GM12878 (cell line): ENCODE measurements at regions not wholly inside any gene's neighbourhood (a gene's known extent, or its start where the extent isn't known, plus 50 kb on each side); places are given as distances from the start of the nearest gene placed in this dataset.

ENCODE experiments used
- ATAC-seq: fragments of 200-7000 bp; cut with Tn5 transposase; 3 replicates; pipeline ENCODE4 v1.9.1; 2020; ENCODE audit warnings: mild to moderate bottlenecking, moderate library complexity
- BruUV-seq: library from RNA; stranded (reverse); fragments of 400-500 nt; replicated peaks from 2 replicates; lab custom pipeline; 2021; lab: Mats Ljungman, UMichigan
- CTCF ChIA-PET: fragments of 300-600 bp; sonication (Branson Sonifier 250); formaldehyde crosslinking; extraction: SDS; loops from one replicate; lab custom pipeline; 2021; ENCODE audit warnings: inconsistent platforms; lab: Yijun Ruan, JAX
- POLR2A ChIA-PET: fragments of 350-600 bp; formaldehyde crosslinking; extraction: SDS; loops from one replicate; lab custom pipeline; 2021; ENCODE audit warnings: inconsistent platforms; lab: Charles Lee
- RAD21 ChIA-PET: fragments of 300-600 bp; sonication (Branson Sonifier 250); formaldehyde crosslinking; loops from one replicate; lab custom pipeline; 2023; ENCODE audit warnings: antibody characterized with exemption; ENCODE audit not compliant: unreplicated experiment; lab: Charles Lee
- SMC1A ChIA-PET: fragments of 300-600 bp; sonication (Branson Sonifier 250); formaldehyde crosslinking; loops from one replicate; lab custom pipeline; 2023; ENCODE audit not compliant: unreplicated experiment, uncharacterized antibody; lab: Charles Lee
- DNase-seq: peaks from one replicate; pipeline ENCODE4 v3.0.0-alpha.2; 2011; ENCODE audit warnings: low read depth, low spot score
- FAIRE-seq: peaks from 3 replicates; lab custom pipeline; 2011; peaks lifted over from hg19 to GRCh38; lab: Jason Lieb, UNC
- H2AFZ ChIP-seq: 2 replicates; pipeline ENCODE4 v1.6.0; 2011; ENCODE audit warnings: low read depth, low read length, control low read depth; ENCODE audit not compliant: control insufficient read depth
- H3K27ac ChIP-seq: 2 replicates; pipeline ENCODE4 v1.5.1; 2011; ENCODE audit warnings: control low read depth; ENCODE audit not compliant: control insufficient read depth, insufficient read depth
- H3K27me3 ChIP-seq, 2 experiments: replicated peaks in 1 of 2; 2 replicates each; pipeline versions ENCODE4 v1.6.0 to v1.6.1; 2011; ENCODE audit warnings: low read length in 1 of 2; ENCODE audit not compliant: control insufficient read depth in 2 of 2, insufficient read depth in 2 of 2
- H3K36me3 ChIP-seq, 2 experiments: 2 replicates each; pipeline ENCODE4 v1.5.1; 2011; ENCODE audit warnings: low read length in 1 of 2; ENCODE audit not compliant: control insufficient read depth in 2 of 2, insufficient read depth in 2 of 2
- H3K4me1 ChIP-seq: 2 replicates; pipeline ENCODE4 v1.6.1; 2011; ENCODE audit warnings: mild to moderate bottlenecking, low read length, moderate library complexity, mixed read lengths; ENCODE audit not compliant: control insufficient read depth, insufficient read depth
- H3K4me2 ChIP-seq: 2 replicates; pipeline ENCODE4 v1.6.0; 2011; ENCODE audit warnings: control low read depth; ENCODE audit not compliant: control insufficient read depth, insufficient read depth
- H3K4me3 ChIP-seq: fragments of 200-600 bp; sonication (generic); 2 replicates; pipeline ENCODE4 v1.5.1; 2016
- H3K79me2 ChIP-seq: 2 replicates; pipeline ENCODE4 v1.6.0; 2011; ENCODE audit warnings: low read length; ENCODE audit not compliant: control insufficient read depth, insufficient read depth
- H3K9ac ChIP-seq: 2 replicates; pipeline ENCODE4 v1.8.0; 2011; ENCODE audit warnings: low read length, control low read depth, mixed read lengths; ENCODE audit not compliant: control insufficient read depth, insufficient read depth
- H3K9me3 ChIP-seq: replicated peaks from 3 replicates; pipeline ENCODE4 v1.5.1; 2011; ENCODE audit warnings: mild to moderate bottlenecking, low read length; ENCODE audit not compliant: control insufficient read depth, insufficient read depth
- H4K20me1 ChIP-seq: 2 replicates; pipeline ENCODE4 v1.6.0; 2011; ENCODE audit not compliant: control insufficient read depth, insufficient read depth
- JUND ChIP-seq: IDR thresholded peaks from 2 replicates; pipeline ENCODE4 v1.6.1; 2012; ENCODE audit warnings: low read depth, mild to moderate bottlenecking, low read length, improper control_type of control experiment, moderate library complexity
- NR2F1 ChIP-seq: fragments of 450-650 bp; conservative IDR thresholded peaks from 2 replicates; pipeline ENCODE4 v1.6.1; 2017; ENCODE audit warnings: mild to moderate bottlenecking
- SMAD1 ChIP-seq: fragments of 450-650 bp; IDR thresholded peaks from 2 replicates; pipeline ENCODE4 v1.6.1; 2018; ENCODE audit warnings: mild to moderate bottlenecking, low read depth; ENCODE audit not compliant: partially characterized antibody
- TCF12 ChIP-seq: IDR thresholded peaks from 2 replicates; pipeline ENCODE4 v1.6.1; 2011; ENCODE audit warnings: low read depth, mild to moderate bottlenecking, low read length
- TCF3 ChIP-seq: IDR thresholded peaks from 2 replicates; pipeline ENCODE4 v1.6.1; 2012; ENCODE audit warnings: low read depth, mild to moderate bottlenecking, low read length, borderline replicate concordance; ENCODE audit not compliant: insufficient read depth
- YBX1 ChIP-seq: fragments of 450-650 bp; IDR thresholded peaks from 2 replicates; pipeline ENCODE4 v1.6.1; 2016; ENCODE audit warnings: antibody characterized with exemption
- WGBS: methylation state at CpG from one replicate; pipeline ENCODE4 v1.1.6; 2016; ENCODE audit warnings: low lambda C conversion rate; ENCODE audit not compliant: insufficient replicate concordance, insufficient coverage; ENCODE audit errors: missing lambda C conversion rate; 5-methylcytosine and 5-hydroxymethylcytosine counted together
- in situ Hi-C: fragments of 300-500 bp; cut with MboI; formaldehyde crosslinking; loops from 9 replicates; pipeline ENCODE4 v1.14.3; 2018; ENCODE audit warnings: mixed read lengths
- intact Hi-C: fragments of 100-400 bp; cut with micrococcal nuclease; formaldehyde crosslinking; loops from one replicate; pipeline ENCODE4 v1.14.2; 2022; ENCODE audit not compliant: unreplicated experiment
- TF ChIP-seq, protein P1 (sequence below): fragments of 450-650 bp; IDR thresholded peaks from 2 replicates; pipeline ENCODE4 v1.6.1; 2016; ENCODE audit warnings: mild to moderate bottlenecking
- TF ChIP-seq, protein P2 (sequence below): fragments of 450-650 bp; IDR thresholded peaks from 2 replicates; pipeline ENCODE4 v1.6.1; 2017; ENCODE audit warnings: antibody characterized with exemption, mild to moderate bottlenecking, moderate library complexity
- TF ChIP-seq, protein P3 (sequence below): fragments of 450-650 bp; IDR thresholded peaks from 2 replicates; pipeline ENCODE4 v1.6.1; 2016; ENCODE audit warnings: mild to moderate bottlenecking
- TF ChIP-seq, protein P4 (sequence below): fragments of 450-650 bp; IDR thresholded peaks from 2 replicates; pipeline ENCODE4 v1.6.1; 2014; ENCODE audit warnings: mild to moderate bottlenecking

DNA sequence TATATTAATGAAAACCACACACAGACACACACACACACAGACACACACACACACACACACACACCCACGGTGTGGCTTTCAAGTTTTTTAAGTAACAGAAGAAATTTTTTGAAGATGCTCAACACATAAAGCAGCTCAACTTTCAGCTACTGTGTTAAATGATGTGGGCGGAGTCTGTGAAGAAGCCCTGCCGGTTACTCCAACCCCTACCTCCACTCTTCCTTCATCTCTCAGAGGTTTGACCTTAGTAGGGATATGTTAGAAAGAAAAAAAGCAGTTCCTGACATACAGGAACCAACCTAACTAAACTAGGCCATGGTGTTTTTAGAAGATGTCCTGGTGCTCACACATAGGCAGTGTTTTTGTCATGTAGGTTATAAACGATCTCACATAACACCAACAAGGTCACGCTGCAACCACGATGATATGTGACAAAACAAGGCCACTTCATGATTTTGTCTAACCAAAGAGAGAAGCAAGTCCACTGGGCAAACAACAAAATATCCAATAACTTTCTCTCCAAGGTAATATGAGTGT is 112.8 kb downstream of the EMB start:
- RAD21 ChIA-PET, result no interaction called here
- FAIRE-seq (no peak), DNase-seq (no peak), ATAC-seq (no peak)
- no peak overlapping the region for H3K27ac ChIP-seq
- no peaks in the 10 kb centered on the region for H4K20me1 ChIP-seq
- SMC1A ChIA-PET, result no interaction called here
- no peaks in the 10 kb centered on the region for H3K27me3 ChIP-seq
- no peaks in the 10 kb centered on the region for H3K79me2 ChIP-seq
- POLR2A ChIA-PET, result no interaction called here
- H3K4me1 ChIP-seq, result no peaks in the 10 kb centered on the region
- H3K9me3 ChIP-seq, result no peaks in the 10 kb centered on the region
- no TSS peak for BruUV-seq
- intact Hi-C loops, result loop anchor here (10.0 kb wide), 1 partner anchor 187 kb away; no protein-coding TSS in a partner anchor
- H2AFZ ChIP-seq, result no peak overlapping the region
- WGBS, result 49% methylated on average over 6 of the region's 6 CpGs
- no peak overlapping the region for H3K4me2 ChIP-seq
- TF ChIP-seq JUND (no peak), NR2F1 (no peak), SMAD1 (no peak), YBX1 (no peak), TCF12 (no peak), TCF3 (no peak)
- TF ChIP-seq, protein P1, sequence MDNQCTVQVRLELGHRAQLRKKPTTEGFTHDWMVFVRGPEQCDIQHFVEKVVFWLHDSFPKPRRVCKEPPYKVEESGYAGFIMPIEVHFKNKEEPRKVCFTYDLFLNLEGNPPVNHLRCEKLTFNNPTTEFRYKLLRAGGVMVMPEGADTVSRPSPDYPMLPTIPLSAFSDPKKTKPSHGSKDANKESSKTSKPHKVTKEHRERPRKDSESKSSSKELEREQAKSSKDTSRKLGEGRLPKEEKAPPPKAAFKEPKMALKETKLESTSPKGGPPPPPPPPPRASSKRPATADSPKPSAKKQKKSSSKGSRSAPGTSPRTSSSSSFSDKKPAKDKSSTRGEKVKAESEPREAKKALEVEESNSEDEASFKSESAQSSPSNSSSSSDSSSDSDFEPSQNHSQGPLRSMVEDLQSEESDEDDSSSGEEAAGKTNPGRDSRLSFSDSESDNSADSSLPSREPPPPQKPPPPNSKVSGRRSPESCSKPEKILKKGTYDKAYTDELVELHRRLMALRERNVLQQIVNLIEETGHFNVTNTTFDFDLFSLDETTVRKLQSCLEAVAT, result no peak
- TF ChIP-seq, protein P2, sequence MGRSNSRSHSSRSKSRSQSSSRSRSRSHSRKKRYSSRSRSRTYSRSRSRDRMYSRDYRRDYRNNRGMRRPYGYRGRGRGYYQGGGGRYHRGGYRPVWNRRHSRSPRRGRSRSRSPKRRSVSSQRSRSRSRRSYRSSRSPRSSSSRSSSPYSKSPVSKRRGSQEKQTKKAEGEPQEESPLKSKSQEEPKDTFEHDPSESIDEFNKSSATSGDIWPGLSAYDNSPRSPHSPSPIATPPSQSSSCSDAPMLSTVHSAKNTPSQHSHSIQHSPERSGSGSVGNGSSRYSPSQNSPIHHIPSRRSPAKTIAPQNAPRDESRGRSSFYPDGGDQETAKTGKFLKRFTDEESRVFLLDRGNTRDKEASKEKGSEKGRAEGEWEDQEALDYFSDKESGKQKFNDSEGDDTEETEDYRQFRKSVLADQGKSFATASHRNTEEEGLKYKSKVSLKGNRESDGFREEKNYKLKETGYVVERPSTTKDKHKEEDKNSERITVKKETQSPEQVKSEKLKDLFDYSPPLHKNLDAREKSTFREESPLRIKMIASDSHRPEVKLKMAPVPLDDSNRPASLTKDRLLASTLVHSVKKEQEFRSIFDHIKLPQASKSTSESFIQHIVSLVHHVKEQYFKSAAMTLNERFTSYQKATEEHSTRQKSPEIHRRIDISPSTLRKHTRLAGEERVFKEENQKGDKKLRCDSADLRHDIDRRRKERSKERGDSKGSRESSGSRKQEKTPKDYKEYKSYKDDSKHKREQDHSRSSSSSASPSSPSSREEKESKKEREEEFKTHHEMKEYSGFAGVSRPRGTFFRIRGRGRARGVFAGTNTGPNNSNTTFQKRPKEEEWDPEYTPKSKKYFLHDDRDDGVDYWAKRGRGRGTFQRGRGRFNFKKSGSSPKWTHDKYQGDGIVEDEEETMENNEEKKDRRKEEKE, result no peak
- TF ChIP-seq, protein P3, sequence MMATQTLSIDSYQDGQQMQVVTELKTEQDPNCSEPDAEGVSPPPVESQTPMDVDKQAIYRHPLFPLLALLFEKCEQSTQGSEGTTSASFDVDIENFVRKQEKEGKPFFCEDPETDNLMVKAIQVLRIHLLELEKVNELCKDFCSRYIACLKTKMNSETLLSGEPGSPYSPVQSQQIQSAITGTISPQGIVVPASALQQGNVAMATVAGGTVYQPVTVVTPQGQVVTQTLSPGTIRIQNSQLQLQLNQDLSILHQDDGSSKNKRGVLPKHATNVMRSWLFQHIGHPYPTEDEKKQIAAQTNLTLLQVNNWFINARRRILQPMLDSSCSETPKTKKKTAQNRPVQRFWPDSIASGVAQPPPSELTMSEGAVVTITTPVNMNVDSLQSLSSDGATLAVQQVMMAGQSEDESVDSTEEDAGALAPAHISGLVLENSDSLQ, result no peak
- TF ChIP-seq, protein P4, sequence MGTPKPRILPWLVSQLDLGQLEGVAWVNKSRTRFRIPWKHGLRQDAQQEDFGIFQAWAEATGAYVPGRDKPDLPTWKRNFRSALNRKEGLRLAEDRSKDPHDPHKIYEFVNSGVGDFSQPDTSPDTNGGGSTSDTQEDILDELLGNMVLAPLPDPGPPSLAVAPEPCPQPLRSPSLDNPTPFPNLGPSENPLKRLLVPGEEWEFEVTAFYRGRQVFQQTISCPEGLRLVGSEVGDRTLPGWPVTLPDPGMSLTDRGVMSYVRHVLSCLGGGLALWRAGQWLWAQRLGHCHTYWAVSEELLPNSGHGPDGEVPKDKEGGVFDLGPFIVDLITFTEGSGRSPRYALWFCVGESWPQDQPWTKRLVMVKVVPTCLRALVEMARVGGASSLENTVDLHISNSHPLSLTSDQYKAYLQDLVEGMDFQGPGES, result no peak
- CTCF ChIA-PET, result interaction anchor here (1.2 kb wide), 1 partner anchor 10 kb away, joined by 6 read pairs; no protein-coding TSS in a partner anchor
- H3K9ac ChIP-seq, result no peak overlapping the region
- H3K36me3 ChIP-seq, result no peaks in the 10 kb centered on the region
- in situ Hi-C loops, result no loop called here
- H3K4me3 ChIP-seq, result no peak overlapping the region
